IMR-90 (cell line): ENCODE measurements at regions not wholly inside any gene's neighbourhood (a gene's known extent, or its start where the extent isn't known, plus 50 kb on each side); places are given as distances from the start of the nearest gene placed in this dataset.

Experiments
- BHLHE40 ChIP-seq: fragments of 150-350 bp; IDR thresholded peaks from 2 replicates; pipeline ENCODE4 v1.6.1; 2016; ENCODE audit warnings: mild to moderate bottlenecking, low read depth, low read length
- MAFK ChIP-seq: IDR thresholded peaks from 2 replicates; pipeline ENCODE4 v1.6.1; 2012; ENCODE audit warnings: low read depth, low read length, improper control_type of control experiment
- MXI1 ChIP-seq: IDR thresholded peaks from 2 replicates; pipeline ENCODE4 v1.6.1; 2012; ENCODE audit warnings: low read depth, mild to moderate bottlenecking, low read length, moderate library complexity, borderline replicate concordance
- POLR2A ChIP-seq: IDR thresholded peaks from 2 replicates; pipeline ENCODE4 v1.6.1; 2012; ENCODE audit warnings: mild to moderate bottlenecking, low read depth, low read length
- RCOR1 ChIP-seq: IDR thresholded peaks from 2 replicates; pipeline ENCODE4 v1.6.1; 2012; ENCODE audit warnings: mild to moderate bottlenecking, low read length, improper control_type of control experiment; ENCODE audit not compliant: insufficient replicate concordance
- RFX5 ChIP-seq: IDR thresholded peaks from 2 replicates; pipeline ENCODE4 v1.8.0; 2012; ENCODE audit warnings: low read depth, mild to moderate bottlenecking, low read length, moderate library complexity
- TF ChIP-seq, protein P1 (sequence below): conservative IDR thresholded peaks from 2 replicates; pipeline ENCODE4 v1.5.1; 2012; ENCODE audit warnings: mild to moderate bottlenecking, low read depth, low read length, improper control_type of control experiment
- TF ChIP-seq, protein P2 (sequence below): fragments of 150-350 bp; IDR thresholded peaks from 2 replicates; pipeline ENCODE4 v1.6.1; 2016; ENCODE audit warnings: low read depth, mild to moderate bottlenecking, low read length, moderate library complexity, borderline replicate concordance

DNA sequence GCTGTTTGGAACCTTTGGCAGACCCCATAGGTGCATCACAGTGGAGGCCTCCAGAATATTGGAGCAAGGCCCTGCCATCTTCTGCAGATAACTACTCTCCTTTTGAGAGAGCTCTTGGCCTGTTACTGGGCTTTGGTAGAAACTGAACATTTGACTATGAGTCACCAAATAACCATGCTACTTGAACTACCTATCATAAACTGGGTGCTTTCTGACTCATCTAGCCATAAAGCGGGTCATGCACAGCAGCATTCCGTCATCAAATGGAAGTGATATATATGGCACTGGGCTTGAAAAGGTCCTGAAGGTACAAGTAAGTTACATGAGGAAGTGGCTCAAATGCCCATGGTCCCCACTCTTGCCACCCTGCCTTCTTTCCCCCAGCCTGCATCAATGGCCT lies 782.5 kb upstream of the SLITRK6 start:
- TF ChIP-seq POLR2A: no peak
- TF ChIP-seq, protein P1, sequence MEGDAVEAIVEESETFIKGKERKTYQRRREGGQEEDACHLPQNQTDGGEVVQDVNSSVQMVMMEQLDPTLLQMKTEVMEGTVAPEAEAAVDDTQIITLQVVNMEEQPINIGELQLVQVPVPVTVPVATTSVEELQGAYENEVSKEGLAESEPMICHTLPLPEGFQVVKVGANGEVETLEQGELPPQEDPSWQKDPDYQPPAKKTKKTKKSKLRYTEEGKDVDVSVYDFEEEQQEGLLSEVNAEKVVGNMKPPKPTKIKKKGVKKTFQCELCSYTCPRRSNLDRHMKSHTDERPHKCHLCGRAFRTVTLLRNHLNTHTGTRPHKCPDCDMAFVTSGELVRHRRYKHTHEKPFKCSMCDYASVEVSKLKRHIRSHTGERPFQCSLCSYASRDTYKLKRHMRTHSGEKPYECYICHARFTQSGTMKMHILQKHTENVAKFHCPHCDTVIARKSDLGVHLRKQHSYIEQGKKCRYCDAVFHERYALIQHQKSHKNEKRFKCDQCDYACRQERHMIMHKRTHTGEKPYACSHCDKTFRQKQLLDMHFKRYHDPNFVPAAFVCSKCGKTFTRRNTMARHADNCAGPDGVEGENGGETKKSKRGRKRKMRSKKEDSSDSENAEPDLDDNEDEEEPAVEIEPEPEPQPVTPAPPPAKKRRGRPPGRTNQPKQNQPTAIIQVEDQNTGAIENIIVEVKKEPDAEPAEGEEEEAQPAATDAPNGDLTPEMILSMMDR: no peak
- no peak for TF ChIP-seq RFX5
- TF ChIP-seq, protein P2, sequence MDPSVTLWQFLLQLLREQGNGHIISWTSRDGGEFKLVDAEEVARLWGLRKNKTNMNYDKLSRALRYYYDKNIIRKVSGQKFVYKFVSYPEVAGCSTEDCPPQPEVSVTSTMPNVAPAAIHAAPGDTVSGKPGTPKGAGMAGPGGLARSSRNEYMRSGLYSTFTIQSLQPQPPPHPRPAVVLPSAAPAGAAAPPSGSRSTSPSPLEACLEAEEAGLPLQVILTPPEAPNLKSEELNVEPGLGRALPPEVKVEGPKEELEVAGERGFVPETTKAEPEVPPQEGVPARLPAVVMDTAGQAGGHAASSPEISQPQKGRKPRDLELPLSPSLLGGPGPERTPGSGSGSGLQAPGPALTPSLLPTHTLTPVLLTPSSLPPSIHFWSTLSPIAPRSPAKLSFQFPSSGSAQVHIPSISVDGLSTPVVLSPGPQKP: no peak
- no peak for TF ChIP-seq RCOR1
- no peak for TF ChIP-seq MAFK
- no peak for TF ChIP-seq BHLHE40
- TF ChIP-seq MXI1: no peak
